Type B pancreatic cell (in vitro differentiated cells): ENCODE measurements at regions not wholly inside any gene's neighbourhood (a gene's known extent, or its start where the extent isn't known, plus 50 kb on each side); places are given as distances from the start of the nearest gene placed in this dataset.

Experiments used
- DNase-seq: peaks from one replicate; pipeline ENCODE4 v3.0.0; 2021; ENCODE audit warnings: mixed read lengths; ENCODE audit not compliant: unreplicated experiment; ENCODE audit errors: extremely low spot score
- H3K27ac Mint-ChIP-seq: 2 replicates; pipeline ENCODE4 v1.8.0; 2021; ENCODE audit warnings: mild to moderate bottlenecking, mixed read lengths
- H3K27me3 Mint-ChIP-seq: 2 replicates; pipeline ENCODE4 v1.8.0; 2021; ENCODE audit warnings: mixed read lengths
- H3K36me3 Mint-ChIP-seq: 2 replicates; pipeline ENCODE4 v1.8.0; 2021; ENCODE audit warnings: mixed read lengths
- H3K4me1 Mint-ChIP-seq: one replicate; pipeline ENCODE4 v1.8.0; 2021; ENCODE audit warnings: mixed read lengths; ENCODE audit not compliant: unreplicated experiment
- H3K4me3 Mint-ChIP-seq: 2 replicates; pipeline ENCODE4 v1.8.0; 2021; ENCODE audit warnings: mild to moderate bottlenecking, mixed read lengths
- H3K9me3 Mint-ChIP-seq: 2 replicates; pipeline ENCODE4 v1.8.0; 2021; ENCODE audit warnings: mixed read lengths
- TF ChIP-seq, protein P1 (sequence below): fragments of 200-600 bp; sonication (generic); conservative IDR thresholded peaks from 2 replicates; pipeline ENCODE4 v1.5.0; 2021; ENCODE audit warnings: antibody characterized with exemption, mild to moderate bottlenecking

DNA sequence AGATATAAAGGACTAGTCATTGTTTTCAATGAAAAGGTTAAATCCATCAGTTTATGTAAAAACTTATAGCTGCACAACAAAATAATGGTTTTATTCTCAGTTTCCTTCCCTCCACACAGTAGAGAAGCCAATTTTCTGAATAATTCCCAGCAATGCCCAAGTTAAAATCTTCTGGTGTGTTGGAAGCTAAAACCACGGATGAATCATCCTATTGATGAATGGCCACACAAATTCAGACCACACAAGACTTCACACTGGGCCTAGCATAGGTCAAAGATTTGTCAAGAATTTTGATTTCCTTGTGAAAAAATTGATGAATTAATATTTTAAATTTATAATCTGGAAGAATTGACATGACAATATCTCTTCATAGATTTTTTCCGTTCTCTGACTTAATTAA is 617.6 kb downstream of the INHBA start:
- H3K4me1 Mint-ChIP-seq, result peaks cover 5% of the 10 kb centered on the region
- no peak for DNase-seq
- no peaks in the 10 kb centered on the region for H3K36me3 Mint-ChIP-seq
- no peak overlapping the region for H3K4me3 Mint-ChIP-seq
- H3K27me3 Mint-ChIP-seq, result no peaks in the 10 kb centered on the region
- TF ChIP-seq, protein P1, sequence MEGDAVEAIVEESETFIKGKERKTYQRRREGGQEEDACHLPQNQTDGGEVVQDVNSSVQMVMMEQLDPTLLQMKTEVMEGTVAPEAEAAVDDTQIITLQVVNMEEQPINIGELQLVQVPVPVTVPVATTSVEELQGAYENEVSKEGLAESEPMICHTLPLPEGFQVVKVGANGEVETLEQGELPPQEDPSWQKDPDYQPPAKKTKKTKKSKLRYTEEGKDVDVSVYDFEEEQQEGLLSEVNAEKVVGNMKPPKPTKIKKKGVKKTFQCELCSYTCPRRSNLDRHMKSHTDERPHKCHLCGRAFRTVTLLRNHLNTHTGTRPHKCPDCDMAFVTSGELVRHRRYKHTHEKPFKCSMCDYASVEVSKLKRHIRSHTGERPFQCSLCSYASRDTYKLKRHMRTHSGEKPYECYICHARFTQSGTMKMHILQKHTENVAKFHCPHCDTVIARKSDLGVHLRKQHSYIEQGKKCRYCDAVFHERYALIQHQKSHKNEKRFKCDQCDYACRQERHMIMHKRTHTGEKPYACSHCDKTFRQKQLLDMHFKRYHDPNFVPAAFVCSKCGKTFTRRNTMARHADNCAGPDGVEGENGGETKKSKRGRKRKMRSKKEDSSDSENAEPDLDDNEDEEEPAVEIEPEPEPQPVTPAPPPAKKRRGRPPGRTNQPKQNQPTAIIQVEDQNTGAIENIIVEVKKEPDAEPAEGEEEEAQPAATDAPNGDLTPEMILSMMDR, result no peak
- H3K27ac Mint-ChIP-seq, result no peak overlapping the region
- H3K9me3 Mint-ChIP-seq, result peaks cover 11% of the 10 kb centered on the region

DNA sequence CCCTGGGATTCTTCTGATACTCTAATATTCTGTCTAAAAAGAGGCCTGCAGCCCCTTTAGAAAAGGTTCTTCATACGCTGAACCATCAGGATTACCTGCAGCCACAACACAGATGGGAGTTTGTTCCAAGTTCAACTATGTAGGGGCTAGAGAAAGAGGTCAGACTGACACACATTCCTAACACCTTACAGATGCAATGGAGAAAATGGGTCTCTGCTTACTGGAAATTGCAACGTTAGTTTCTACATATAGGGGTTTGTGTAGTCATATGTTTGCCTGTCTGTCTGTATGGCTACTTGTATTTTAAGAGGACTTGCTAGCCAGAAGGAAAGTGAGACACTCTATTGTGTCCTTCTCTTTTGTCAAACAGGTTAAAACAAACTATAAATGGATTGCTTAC is 618.5 kb downstream of the INHBA start:
- no peaks in the 10 kb centered on the region for H3K36me3 Mint-ChIP-seq
- TF ChIP-seq, protein P1, result no peak
- H3K27ac Mint-ChIP-seq, result no peak overlapping the region
- peaks cover 7% of the 10 kb centered on the region for H3K9me3 Mint-ChIP-seq
- H3K4me3 Mint-ChIP-seq, result no peak overlapping the region
- H3K27me3 Mint-ChIP-seq, result no peaks in the 10 kb centered on the region
- DNase-seq, result no peak
- peaks cover 5% of the 10 kb centered on the region for H3K4me1 Mint-ChIP-seq

DNA sequence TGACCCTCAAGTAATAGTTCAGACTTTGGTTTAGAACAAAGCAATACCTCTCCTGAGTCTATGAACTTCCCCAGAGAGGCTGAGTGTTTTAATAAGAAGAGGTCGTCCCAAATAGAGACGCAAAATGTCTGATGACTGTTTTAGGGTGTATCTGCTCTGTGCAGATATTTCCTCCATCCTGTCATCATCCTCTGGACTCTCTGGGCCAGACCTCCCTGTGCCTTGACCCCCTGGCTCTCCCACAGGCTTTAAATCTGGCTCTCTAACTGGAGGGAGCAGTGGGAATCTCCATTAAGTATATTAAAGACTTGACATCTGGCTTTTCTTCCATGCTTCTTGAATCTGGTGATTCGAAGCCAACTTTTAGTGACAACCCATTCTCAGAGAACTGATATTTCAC is 633.3 kb downstream of the INHBA start:
- Mint-ChIP-seq H3K9me3 (peaks cover 8% of the 10 kb centered on the region), H3K4me1 (peaks cover 4% of the 10 kb centered on the region), H3K36me3 (no peaks in the 10 kb centered on the region), H3K27ac (no peak overlapping the region), H3K27me3 (no peaks in the 10 kb centered on the region), H3K4me3 (no peak overlapping the region)
- DNase-seq, result no peak
- TF ChIP-seq, protein P1, result no peak

DNA sequence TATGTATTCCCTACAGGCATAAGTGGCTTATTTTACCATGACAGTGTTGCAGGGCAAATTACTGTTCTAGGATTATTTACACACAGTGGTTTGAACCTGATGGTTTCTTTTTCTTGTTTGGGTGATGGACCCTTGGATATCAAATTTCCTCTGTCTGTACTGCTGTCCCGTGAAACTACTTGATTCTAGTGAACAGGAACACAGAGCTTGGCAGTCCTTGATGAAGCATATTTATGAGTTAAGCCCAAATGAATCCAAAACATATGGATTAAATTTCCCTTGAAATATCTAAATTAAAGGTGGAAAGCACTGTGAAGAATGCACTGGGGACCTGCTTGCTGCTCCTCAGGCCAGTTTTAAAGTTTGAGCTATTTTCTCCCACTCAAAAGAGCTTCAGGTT is 635.3 kb downstream of the INHBA start:
- Mint-ChIP-seq H3K4me3 (no peak overlapping the region), H3K9me3 (peaks cover 8% of the 10 kb centered on the region), H3K36me3 (no peaks in the 10 kb centered on the region), H3K27me3 (no peaks in the 10 kb centered on the region), H3K27ac (no peak overlapping the region), H3K4me1 (peaks cover 4% of the 10 kb centered on the region)
- DNase-seq, result no peak
- TF ChIP-seq, protein P1, result no peak

DNA sequence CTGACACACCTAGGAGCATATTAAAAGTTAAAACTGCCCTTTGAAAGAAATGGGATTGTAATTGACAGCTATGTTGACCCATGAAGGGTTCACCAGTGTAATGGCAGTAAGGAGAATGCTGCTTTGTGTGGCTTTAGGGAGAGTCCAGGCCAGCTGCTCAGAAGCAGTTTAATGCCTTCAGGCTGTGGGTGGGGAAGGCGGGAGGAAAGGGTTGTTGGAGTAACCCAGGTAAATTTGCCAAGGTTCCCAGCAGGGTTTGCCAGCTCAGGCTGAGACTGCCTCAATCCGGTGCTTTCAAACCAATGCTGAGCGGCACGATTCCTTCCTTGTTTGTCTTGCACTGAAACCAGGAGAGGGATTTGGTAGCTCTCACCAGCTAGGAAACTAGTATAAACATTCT is 637.2 kb downstream of the INHBA start:
- no peak overlapping the region for H3K4me3 Mint-ChIP-seq
- DNase-seq, result no peak
- TF ChIP-seq, protein P1, result no peak
- no peak overlapping the region for H3K27ac Mint-ChIP-seq
- peaks cover 4% of the 10 kb centered on the region for H3K9me3 Mint-ChIP-seq
- peaks cover 4% of the 10 kb centered on the region for H3K4me1 Mint-ChIP-seq
- H3K27me3 Mint-ChIP-seq, result no peaks in the 10 kb centered on the region
- no peaks in the 10 kb centered on the region for H3K36me3 Mint-ChIP-seq

DNA sequence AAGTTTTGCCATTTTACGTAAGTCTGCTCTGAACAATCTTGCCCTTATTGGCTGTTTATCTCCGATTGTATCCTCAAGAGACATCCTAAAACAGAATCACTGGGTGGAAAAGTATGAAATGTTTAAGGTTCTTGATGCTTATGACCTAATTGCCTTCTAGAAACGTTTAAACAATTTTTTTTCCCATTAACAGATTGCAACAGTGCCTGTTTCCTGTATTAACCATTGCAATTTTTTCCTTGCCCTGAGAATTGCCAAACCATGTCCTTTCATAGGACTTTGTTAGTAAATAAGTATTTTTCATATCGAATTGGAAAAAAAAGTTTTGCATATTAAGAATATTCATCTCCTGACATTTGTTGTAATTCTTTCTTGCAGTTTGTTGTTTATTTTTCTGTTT is 639.8 kb downstream of the INHBA start:
- H3K36me3 Mint-ChIP-seq, result no peaks in the 10 kb centered on the region
- TF ChIP-seq, protein P1, result no peak
- no peak overlapping the region for H3K4me3 Mint-ChIP-seq
- DNase-seq, result no peak
- peaks cover 4% of the 10 kb centered on the region for H3K4me1 Mint-ChIP-seq
- no peaks in the 10 kb centered on the region for H3K27me3 Mint-ChIP-seq
- peaks cover 5% of the 10 kb centered on the region for H3K9me3 Mint-ChIP-seq
- no peak overlapping the region for H3K27ac Mint-ChIP-seq
